ENCODE measurements at regions not wholly inside any gene's neighbourhood (a gene's known extent, or its start where the extent isn't known, plus 50 kb on each side); places are given as distances from the start of the nearest gene placed in this dataset.

DNA sequence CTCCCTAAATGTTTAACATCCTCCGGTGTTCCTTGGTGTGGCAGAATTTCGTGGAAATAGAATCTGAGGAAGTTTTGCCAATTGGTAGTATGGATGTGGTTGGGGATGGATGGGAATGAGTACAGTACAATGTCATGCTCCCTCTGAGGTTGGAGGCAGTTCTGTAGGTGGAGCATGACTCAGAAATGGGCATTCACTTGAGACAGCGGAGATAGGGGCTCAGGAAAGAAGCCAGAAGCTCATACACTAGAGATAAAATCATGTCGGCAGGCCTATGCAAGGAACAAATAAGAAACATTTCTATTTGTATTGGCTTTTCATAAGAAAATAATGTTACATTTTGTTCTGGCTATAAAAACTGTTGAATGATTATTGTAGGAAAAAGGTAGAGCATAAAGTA lies 196.0 kb downstream of the URB2 start:
- Mint-ChIP-seq H3K4me3 (no peak overlapping the region), H3K9me3 (peaks cover 2 to 10% (median 5%) of the 10 kb centered on the region in 3 donors), H3K27me3 (peaks cover 13% of the 10 kb centered on the region), H3K4me1 (peaks cover 0 to 2% (median 0%) of the 10 kb centered on the region in 3 donors), H3K36me3 (no peaks in the 10 kb centered on the region), H3K27ac (no peak overlapping the region)

DNA sequence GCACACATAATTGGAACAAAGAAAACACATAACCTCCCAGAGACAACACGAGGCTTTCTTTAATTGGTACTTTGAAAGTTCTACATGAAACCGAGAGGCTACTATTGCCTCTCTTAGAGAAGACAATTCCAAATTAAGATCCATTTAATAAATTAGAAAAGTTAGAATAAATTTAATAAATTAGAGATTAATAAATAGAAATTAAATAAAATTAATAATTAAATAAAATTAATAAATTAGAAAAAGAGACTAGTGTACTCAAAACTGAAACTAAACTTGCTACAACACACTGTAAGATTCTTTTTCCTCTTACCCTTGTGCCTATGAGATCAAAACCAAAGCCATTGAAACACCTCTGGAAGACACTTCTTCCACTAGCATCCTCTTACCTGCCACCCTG lies 199.0 kb downstream of the URB2 start:
- Mint-ChIP-seq H3K9me3 (peaks cover 5 to 11% (median 6%) of the 10 kb centered on the region in 3 donors), H3K36me3 (no peaks in the 10 kb centered on the region), H3K4me1 (peaks cover 0 to 2% (median 0%) of the 10 kb centered on the region in 3 donors), H3K27me3 (peaks cover 4% of the 10 kb centered on the region), H3K4me3 (no peak overlapping the region), H3K27ac (no peak overlapping the region)

DNA sequence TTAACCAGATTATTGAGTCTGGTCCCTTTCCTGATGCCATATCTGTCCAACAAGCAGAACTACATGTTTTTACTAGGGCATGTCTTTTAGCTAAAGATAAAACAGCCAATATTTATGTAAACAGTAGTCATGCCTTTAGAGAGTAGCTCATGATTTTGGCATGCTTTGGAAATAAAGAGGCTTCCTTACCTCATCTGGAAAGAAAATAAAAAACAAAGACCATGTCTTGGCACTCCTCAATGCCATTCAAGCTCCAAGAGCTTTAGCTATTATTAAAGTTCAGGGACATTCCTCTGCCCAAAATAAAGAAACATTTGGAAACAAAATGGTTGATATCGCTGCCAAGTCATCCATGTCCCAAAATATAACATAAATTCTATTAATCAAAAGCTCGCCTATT lies 202.4 kb downstream of the URB2 start:
- Mint-ChIP-seq H3K4me1 (peaks cover 0 to 2% (median 0%) of the 10 kb centered on the region in 3 donors), H3K9me3 (peaks cover 5 to 13% (median 6%) of the 10 kb centered on the region in 3 donors), H3K36me3 (no peaks in the 10 kb centered on the region), H3K4me3 (no peak overlapping the region), H3K27me3 (peaks cover 5% of the 10 kb centered on the region), H3K27ac (no peak overlapping the region)

DNA sequence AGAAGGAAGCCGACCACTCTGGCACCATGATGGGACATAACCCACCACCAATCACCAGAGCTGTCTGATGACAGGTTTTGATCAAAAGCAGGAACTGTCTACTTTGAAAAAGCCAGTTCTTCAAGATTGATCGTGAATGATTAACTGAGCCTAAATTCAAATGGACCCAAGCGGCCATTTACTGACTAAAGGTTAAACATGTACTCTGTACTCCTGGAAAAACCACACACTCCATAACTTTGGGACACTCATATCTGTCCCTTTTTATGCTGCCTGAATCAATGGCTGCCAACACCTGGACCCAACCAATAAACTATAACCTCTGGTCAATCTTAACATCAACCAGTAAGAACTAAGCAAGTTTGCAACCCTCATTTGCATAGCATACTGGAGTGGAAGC lies 206.6 kb downstream of the URB2 start:
- Mint-ChIP-seq H3K4me3 (no peak overlapping the region), H3K27ac (no peak overlapping the region), H3K36me3 (peaks cover 1% of the 10 kb centered on the region), H3K4me1 (peaks cover 0 to 1% (median 0%) of the 10 kb centered on the region in 3 donors), H3K27me3 (peaks cover 8% of the 10 kb centered on the region), H3K9me3 (peaks cover 0 to 6% (median 4%) of the 10 kb centered on the region in 3 donors)

DNA sequence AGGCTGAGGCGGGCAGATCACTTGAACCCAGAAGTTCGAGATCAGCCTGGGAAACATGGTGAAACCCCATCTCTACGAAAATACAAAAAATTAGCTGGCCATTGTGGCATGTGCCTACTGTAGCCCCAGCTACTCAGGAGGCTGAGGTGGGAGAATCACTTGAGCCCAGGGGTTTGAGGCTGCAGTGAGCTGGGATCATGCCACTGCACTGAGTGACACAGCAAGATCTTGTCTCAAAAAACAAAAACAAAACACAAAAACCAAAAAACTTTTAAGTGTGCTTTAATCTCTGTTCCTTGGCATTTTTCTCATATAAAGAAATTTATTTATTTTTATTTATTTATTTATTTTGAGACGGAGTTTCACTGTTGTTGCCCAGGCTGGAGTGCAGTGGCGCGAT lies 208.2 kb downstream of the URB2 start:
- Mint-ChIP-seq H3K4me3 (no peak overlapping the region), H3K9me3 (peaks cover 0 to 6% (median 4%) of the 10 kb centered on the region in 3 donors), H3K4me1 (peaks cover under 1 to 1% (median under 1%) of the 10 kb centered on the region in 3 donors), H3K36me3 (peaks cover 1% of the 10 kb centered on the region), H3K27me3 (peaks cover 14% of the 10 kb centered on the region), H3K27ac (no peak overlapping the region)

DNA sequence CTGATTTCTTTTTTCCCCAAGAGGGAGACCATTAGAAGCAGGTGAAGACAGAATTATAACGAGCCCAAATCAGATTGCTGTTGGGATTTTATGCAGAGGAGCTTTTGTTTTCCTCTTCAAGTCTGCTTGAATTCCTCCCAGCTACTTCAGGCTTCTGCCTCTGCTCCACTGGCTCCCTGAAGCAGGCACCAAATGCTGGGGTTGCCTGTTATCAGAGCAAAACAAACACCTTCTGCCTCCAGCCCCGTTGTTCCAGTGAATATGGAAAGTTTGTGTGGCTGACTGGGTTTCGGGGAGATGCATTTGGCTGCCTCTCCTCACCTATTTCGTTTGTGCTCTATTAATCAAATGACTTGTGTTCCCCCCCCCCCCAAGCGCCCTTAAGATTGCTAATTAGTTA lies 209.2 kb downstream of the URB2 start:
- Mint-ChIP-seq H3K27me3 (peaks cover 17% of the 10 kb centered on the region), H3K4me1 (peaks cover 1 to 10% (median 4%) of the 10 kb centered on the region in 3 donors), H3K36me3 (peaks cover 1% of the 10 kb centered on the region), H3K4me3 (no peak overlapping the region), H3K9me3 (peaks cover 0 to 4% (median 3%) of the 10 kb centered on the region in 3 donors), H3K27ac (no peak overlapping the region)

DNA sequence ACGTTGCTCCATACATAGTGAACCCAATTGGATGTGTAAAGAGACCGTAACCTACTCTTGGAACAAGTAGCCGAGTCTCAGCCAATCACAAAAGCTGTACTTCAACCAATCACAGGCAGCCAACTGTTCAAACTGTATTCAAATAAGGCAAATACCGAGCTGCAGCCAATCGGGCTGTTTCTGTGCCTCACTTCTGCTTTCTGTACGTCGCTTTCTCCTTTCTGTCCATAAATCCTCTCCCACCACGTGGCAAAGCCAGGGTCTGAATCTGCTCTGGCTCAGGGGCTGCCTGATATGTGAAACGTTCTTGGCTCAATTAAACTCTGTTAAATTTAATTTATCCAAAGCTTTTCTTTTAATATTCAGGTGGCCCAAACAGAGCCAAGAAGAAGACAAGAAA lies 210.3 kb downstream of the URB2 start:
- no peak overlapping the region for H3K4me3 Mint-ChIP-seq
- peaks cover 1% of the 10 kb centered on the region for H3K36me3 Mint-ChIP-seq
- peaks cover 0 to 4% (median 3%) of the 10 kb centered on the region in 3 donors for H3K9me3 Mint-ChIP-seq
- peaks cover 19% of the 10 kb centered on the region for H3K27me3 Mint-ChIP-seq
- peaks cover 4 to 14% (median 6%) of the 10 kb centered on the region in 3 donors for H3K4me1 Mint-ChIP-seq
- no peak overlapping the region for H3K27ac Mint-ChIP-seq

DNA sequence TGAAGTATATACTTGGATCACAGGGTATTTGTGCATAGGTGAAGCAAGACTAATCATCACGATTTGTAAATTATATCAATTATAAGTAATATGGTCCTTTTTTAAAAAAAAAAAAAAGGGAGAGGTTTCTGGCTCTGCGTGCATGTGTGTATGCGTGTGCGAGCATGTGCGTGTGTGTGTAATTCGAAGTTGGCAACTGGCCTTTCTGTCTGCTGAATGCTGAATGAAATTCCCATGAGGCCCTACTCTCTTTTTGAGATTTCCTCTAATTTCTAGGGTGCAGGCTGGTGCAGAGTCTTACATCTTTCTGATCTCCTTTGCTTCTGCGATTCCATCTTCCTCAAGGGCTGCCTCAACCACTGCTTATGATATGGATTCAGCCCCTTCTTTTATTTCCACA lies 212.2 kb downstream of the URB2 start:
- Mint-ChIP-seq H3K4me3 (no peak overlapping the region), H3K9me3 (peaks cover 0 to 4% (median 3%) of the 10 kb centered on the region in 3 donors), H3K27ac (no peak overlapping the region), H3K4me1 (peaks cover 9 to 24% (median 9%) of the 10 kb centered on the region in 3 donors), H3K36me3 (peaks cover 1% of the 10 kb centered on the region), H3K27me3 (peaks cover 19% of the 10 kb centered on the region)

DNA sequence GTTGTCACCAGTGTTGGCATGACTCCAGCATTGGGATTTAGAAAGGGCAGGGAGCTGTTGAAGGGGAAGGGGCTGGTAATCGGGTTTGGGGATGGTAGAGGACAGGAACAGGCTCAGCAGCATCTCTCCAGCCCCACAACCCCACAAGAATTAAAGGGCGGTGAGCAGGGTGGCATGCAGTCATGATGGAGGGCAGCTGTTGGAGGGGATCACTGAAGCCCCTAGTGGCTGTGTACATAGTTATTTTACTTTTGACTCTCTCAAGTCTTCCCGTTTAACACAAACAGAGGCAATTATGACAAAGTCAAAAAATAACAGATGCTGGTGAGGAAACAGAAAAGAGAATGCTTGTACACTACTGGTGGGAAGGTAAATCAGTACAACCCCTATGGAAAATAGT lies 213.8 kb downstream of the URB2 start:
- no peak overlapping the region for H3K4me3 Mint-ChIP-seq

DNA sequence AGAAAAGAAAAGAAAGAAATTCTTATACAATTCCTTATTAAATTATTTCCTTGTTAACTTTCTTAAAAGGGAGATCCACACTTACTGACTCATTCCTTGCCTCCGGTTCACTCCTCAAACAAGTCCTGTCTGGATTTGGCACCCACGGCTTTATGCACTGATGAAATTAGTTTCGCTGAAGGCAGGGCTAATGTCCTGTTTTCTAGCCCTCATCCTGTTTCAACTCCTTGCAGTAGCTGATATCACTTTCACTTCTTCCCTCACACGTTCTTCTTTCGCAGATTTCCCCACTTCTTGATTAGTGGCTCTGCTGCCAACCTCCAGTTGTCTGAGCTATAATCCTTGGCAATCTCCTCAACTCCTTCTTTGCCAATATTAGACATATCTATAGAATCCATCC lies 215.2 kb downstream of the URB2 start:
- H3K9me3 Mint-ChIP-seq: peaks cover 0 to 7% (median 0%) of the 10 kb centered on the region in 3 donors
- peak overlapping the region in 3 of 4 donors; percentile 16 to 61 (median 45) for H3K4me3 Mint-ChIP-seq
- H3K4me1 Mint-ChIP-seq: peaks cover 12 to 34% (median 19%) of the 10 kb centered on the region in 3 donors
- H3K27me3 Mint-ChIP-seq: peaks cover 14% of the 10 kb centered on the region
- H3K27ac Mint-ChIP-seq: peak overlapping the region in 1 of 3 donors; percentile 73
- H3K36me3 Mint-ChIP-seq: peaks cover 1% of the 10 kb centered on the region

More for the DNA sequence above, 213.8 kb downstream of the URB2 start:
- H3K4me1 Mint-ChIP-seq: peaks cover 11 to 27% (median 13%) of the 10 kb centered on the region in 3 donors
- H3K9me3 Mint-ChIP-seq: peaks cover 0 to 4% (median 0%) of the 10 kb centered on the region in 3 donors
- peak overlapping the region in 1 of 3 donors; percentile 76 for H3K27ac Mint-ChIP-seq
- peaks cover 1% of the 10 kb centered on the region for H3K36me3 Mint-ChIP-seq
- H3K27me3 Mint-ChIP-seq: peaks cover 17% of the 10 kb centered on the region

DNA sequence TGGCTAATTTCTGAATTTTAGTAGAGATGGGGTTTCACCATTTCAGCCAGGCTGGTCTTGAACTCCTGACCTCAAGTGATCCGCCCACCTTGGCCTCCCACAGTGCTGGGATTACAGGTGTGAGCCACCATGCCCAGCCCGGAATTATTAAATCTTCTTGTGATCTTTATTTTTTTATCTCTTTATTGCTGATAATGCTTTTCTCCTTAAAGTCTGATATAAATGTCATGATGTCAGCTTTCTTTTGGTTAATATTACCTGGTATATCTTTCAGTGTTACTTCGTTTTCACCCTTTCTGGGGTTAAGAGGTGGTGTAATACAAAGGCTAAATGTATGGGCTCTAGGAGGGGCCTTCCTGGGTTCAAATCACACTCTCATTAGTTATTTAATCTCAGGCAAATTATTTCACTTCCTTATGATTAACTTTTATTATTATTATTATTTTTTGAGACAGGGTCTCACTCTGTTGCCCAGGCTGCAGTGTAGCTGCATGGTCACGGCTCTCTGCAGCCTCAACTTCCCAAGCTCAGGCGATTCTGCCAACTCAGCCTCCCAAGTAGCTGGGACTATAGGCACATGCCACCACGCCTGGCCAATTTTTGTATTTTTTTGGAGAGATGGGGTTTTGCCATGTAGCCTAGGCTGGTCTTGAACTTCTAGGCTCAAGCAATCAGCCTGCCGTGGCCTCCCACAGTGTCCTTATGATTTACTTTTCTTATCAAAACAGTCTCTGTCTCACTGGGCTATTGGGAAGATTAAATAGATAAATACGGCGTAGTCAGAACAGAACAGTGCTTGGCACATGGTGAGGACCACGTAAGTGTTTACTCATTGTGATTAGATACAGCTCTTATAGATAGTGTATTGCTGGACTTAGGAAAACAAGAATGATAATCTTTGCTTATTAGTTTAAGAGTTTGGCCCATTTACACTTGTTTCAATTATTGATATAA lies 216.5 kb downstream of the URB2 start:
- Mint-ChIP-seq H3K27me3 (peaks cover 12% of the 10 kb centered on the region), H3K36me3 (no peaks in the 10 kb centered on the region), H3K27ac (no peak overlapping the region), H3K4me3 (no peak overlapping the region), H3K9me3 (peaks cover 0 to 4% (median 0%) of the 10 kb centered on the region in 3 donors), H3K4me1 (peaks cover 12 to 34% (median 18%) of the 10 kb centered on the region in 3 donors)

DNA sequence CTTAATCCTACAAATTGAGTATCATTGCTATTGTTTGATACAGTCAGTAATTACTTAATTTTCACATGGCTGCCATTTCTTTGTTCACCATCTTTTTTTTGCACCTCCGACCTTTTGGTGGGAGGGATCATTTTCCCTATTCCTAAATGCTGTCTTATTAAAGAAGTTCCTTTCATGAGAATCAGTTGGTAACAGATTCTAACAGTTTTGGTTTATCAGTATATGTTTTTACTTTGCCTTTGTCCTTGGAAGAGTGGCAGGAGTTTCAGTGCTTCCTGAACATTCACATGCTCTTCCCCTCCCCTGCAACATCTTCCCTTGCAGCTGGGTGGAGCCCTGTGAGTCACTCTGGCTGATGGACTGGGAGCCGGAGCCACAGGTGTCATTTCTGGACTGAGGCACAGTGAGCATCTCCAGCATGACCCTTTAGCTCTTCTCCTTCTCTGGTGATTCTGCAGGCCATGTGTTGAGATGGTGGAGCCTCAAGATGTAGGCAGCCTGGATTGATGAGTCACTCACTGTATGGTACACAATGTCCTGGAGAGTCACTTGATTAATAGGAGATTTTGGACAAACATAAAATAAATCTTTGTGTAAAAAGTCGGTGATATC lies 217.7 kb downstream of the URB2 start:
- Mint-ChIP-seq H3K4me1 (peaks cover 12 to 34% (median 18%) of the 10 kb centered on the region in 3 donors), H3K36me3 (no peaks in the 10 kb centered on the region), H3K4me3 (no peak overlapping the region), H3K27me3 (peaks cover 8% of the 10 kb centered on the region), H3K9me3 (peaks cover 0 to 4% (median 0%) of the 10 kb centered on the region in 3 donors), H3K27ac (no peak overlapping the region)

DNA sequence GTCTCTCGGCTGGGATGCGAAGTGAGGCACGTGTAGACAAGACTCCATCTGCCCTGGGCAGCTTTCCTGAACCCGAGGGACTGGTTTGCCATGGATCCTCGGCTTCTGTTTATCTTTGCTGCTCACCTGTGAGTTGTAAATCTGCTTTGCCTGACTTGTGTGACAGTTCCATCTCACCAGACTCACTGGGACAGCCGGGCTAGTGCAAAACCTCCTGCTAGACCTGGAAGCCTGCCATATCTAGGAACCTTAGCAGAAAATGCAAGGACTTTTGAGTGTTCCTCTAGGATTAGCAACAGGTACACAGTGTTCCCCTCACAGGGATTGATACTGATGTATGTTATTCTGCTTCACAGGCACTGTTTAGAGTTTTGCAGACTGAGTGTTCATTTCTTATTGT lies 218.6 kb downstream of the URB2 start:
- peaks cover 4% of the 10 kb centered on the region for H3K27me3 Mint-ChIP-seq
- no peaks in the 10 kb centered on the region for H3K36me3 Mint-ChIP-seq
- H3K27ac Mint-ChIP-seq: no peak overlapping the region
- H3K4me3 Mint-ChIP-seq: no peak overlapping the region
- peaks cover 9 to 34% (median 18%) of the 10 kb centered on the region in 3 donors for H3K4me1 Mint-ChIP-seq
- H3K9me3 Mint-ChIP-seq: peaks cover 0 to 4% (median 0%) of the 10 kb centered on the region in 3 donors

DNA sequence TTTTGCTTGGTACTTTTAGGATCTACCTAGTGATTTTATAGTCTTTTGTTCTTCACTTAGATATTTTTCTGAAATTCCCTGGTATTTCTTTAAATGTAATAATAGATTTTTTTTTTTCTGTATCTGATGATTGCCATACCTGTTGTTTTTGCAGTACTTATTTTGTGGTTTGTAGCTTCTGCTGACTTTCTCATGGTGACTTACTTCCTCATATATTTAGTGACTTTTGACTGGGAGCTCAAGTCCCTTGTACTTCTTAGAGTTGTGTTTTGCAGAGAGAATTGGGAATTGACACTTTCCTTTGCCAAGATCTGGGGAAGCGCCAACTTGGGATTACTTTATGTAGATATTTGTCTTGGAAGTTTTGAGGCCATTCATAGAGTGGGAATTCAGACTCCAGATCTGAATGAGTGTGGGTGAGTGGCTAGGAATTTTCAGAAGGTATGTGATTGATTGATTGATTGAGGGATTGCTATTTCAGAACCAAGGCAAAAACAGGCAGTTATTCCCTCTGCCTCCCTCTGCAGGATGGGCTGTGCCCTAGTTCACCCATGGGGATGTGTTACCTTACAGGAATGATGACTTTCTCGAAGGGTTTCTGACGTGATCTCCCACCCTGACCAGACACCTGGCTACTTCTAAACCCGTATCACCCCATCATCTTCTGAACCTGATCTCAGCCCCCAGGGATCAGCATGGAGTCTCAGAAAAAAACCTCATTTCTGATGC lies 219.5 kb downstream of the URB2 start:
- H3K4me1 Mint-ChIP-seq: peaks cover 9 to 28% (median 18%) of the 10 kb centered on the region in 3 donors
- no peak overlapping the region for H3K27ac Mint-ChIP-seq
- no peaks in the 10 kb centered on the region for H3K36me3 Mint-ChIP-seq
- H3K9me3 Mint-ChIP-seq: peaks cover 0 to 4% (median 0%) of the 10 kb centered on the region in 3 donors
- no peak overlapping the region for H3K4me3 Mint-ChIP-seq
- peaks cover 4% of the 10 kb centered on the region for H3K27me3 Mint-ChIP-seq
